ENCODE measurements at regions not wholly inside any gene's neighbourhood (a gene's known extent, or its start where the extent isn't known, plus 50 kb on each side); places are given as distances from the start of the nearest gene placed in this dataset.

GRCh38 chr5:159825551-159826051 is 90.7 kb upstream of the ADRA1B start:
- TF ChIP-seq CTCF (IDR thresholded peaks at IDR 0.05; ENCODE audit: borderline replicate concordance, extremely low read depth, low read length, poor library complexity, severe bottlenecking): no peak
- TF ChIP-seq EZH2 (IDR thresholded peaks at IDR 0.05; ENCODE audit: borderline replicate concordance, low read depth, low read length, severe bottlenecking): no peak
